H9 (cell line): ENCODE measurements at regions not wholly inside any gene's neighbourhood (a gene's known extent, or its start where the extent isn't known, plus 50 kb on each side); places are given as distances from the start of the nearest gene placed in this dataset.

Experiments
- DNase-seq: peaks from one replicate; pipeline ENCODE4 v3.0.0-alpha.2; 2017
- H2AFZ ChIP-seq: one replicate; pipeline ENCODE4 v1.6.1; 2013; ENCODE audit warnings: mild to moderate bottlenecking, low read length, control low read depth, moderate library complexity
- H2AK5ac ChIP-seq: 2 replicates; pipeline ENCODE4 v1.6.1; 2013; ENCODE audit warnings: low read length, control low read depth, mixed read lengths; ENCODE audit not compliant: insufficient read length
- H2BK120ac ChIP-seq: one replicate; pipeline ENCODE4 v1.6.1; 2013; ENCODE audit warnings: low read depth, mild to moderate bottlenecking, low read length, control low read depth, inconsistent platforms; ENCODE audit not compliant: poor library complexity, severe bottlenecking
- H2BK12ac ChIP-seq: 2 replicates; pipeline ENCODE4 v1.6.1; 2013; ENCODE audit warnings: low read length, control low read depth, mixed read lengths, low read depth; ENCODE audit not compliant: insufficient read length
- H2BK15ac ChIP-seq: 2 replicates; pipeline ENCODE4 v1.6.1; 2013; ENCODE audit warnings: low read depth, low read length, control low read depth
- H2BK20ac ChIP-seq: one replicate; pipeline ENCODE4 v1.6.1; 2013; ENCODE audit warnings: low read depth, mild to moderate bottlenecking, low read length, control low read depth, inconsistent platforms; ENCODE audit not compliant: poor library complexity, severe bottlenecking
- H2BK5ac ChIP-seq: 2 replicates; pipeline ENCODE4 v1.6.1; 2013; ENCODE audit warnings: low read length, control low read depth, mixed read lengths; ENCODE audit not compliant: insufficient read length
- H3K14ac ChIP-seq: 2 replicates; pipeline ENCODE4 v1.6.1; 2013; ENCODE audit warnings: low read length, control low read depth; ENCODE audit not compliant: insufficient read depth
- H3K18ac ChIP-seq: 2 replicates; pipeline ENCODE4 v1.6.1; 2013; ENCODE audit warnings: low read depth, mild to moderate bottlenecking, mixed read lengths, low read length, control low read depth; ENCODE audit not compliant: insufficient read length
- H3K23ac ChIP-seq: 2 replicates; pipeline ENCODE4 v1.6.1; 2013; ENCODE audit warnings: low read length, control low read depth, mixed read lengths, low read depth; ENCODE audit not compliant: insufficient read length
- H3K23me2 ChIP-seq: 2 replicates; pipeline ENCODE4 v1.6.1; 2013; ENCODE audit warnings: low read depth, mild to moderate bottlenecking, mixed read lengths, low read length, control low read depth; ENCODE audit not compliant: insufficient read length, poor library complexity, severe bottlenecking
- H3K27ac ChIP-seq: 2 replicates; pipeline ENCODE4 v1.5.1; 2013; ENCODE audit warnings: low read length, control low read depth, mixed read lengths, low read depth; ENCODE audit not compliant: insufficient read length
- H3K27me3 ChIP-seq: 2 replicates; pipeline ENCODE4 v1.6.1; 2013; ENCODE audit warnings: low read length, control low read depth, inconsistent platforms; ENCODE audit not compliant: insufficient read depth
- H3K4ac ChIP-seq: 2 replicates; pipeline ENCODE4 v1.6.1; 2013; ENCODE audit warnings: low read depth, mild to moderate bottlenecking, control low read depth, inconsistent platforms, low read length, moderate library complexity
- H3K4me1 ChIP-seq: 2 replicates; pipeline ENCODE4 v1.6.1; 2013; ENCODE audit warnings: low read length, control low read depth, inconsistent platforms; ENCODE audit not compliant: insufficient read depth
- H3K4me2 ChIP-seq: 2 replicates; pipeline ENCODE4 v1.6.1; 2013; ENCODE audit warnings: low read length, control low read depth, mixed read lengths; ENCODE audit not compliant: insufficient read length, insufficient read depth
- H3K56ac ChIP-seq: 2 replicates; pipeline ENCODE4 v1.6.1; 2013; ENCODE audit warnings: low read depth, mild to moderate bottlenecking, mixed read lengths, low read length, control low read depth; ENCODE audit not compliant: insufficient read length
- H3K79me1 ChIP-seq: 2 replicates; pipeline ENCODE4 v1.6.1; 2013; ENCODE audit warnings: low read depth, mild to moderate bottlenecking, moderate library complexity, low read length, control low read depth, inconsistent platforms; ENCODE audit not compliant: insufficient read depth, poor library complexity, severe bottlenecking
- H3K79me2 ChIP-seq: 2 replicates; pipeline ENCODE4 v1.6.1; 2013; ENCODE audit warnings: low read length, control low read depth, inconsistent platforms; ENCODE audit not compliant: insufficient read depth
- H3K9ac ChIP-seq: 2 replicates; pipeline ENCODE4 v1.6.1; 2013; ENCODE audit warnings: low read length, control low read depth, mixed read lengths; ENCODE audit not compliant: insufficient read length; ENCODE audit errors: extremely low read depth
- H3K9me3 ChIP-seq: one replicate; pipeline ENCODE4 v1.6.1; 2013; ENCODE audit warnings: low read depth, low read length, inconsistent platforms; ENCODE audit not compliant: control insufficient read depth
- H3T11ph ChIP-seq: one replicate; pipeline ENCODE4 v1.6.1; 2013; ENCODE audit warnings: mild to moderate bottlenecking, low read length, control low read depth, inconsistent platforms
- H4K20me1 ChIP-seq: one replicate; pipeline ENCODE4 v1.6.1; 2013; ENCODE audit not compliant: control insufficient read depth, insufficient read length, insufficient read depth
- H4K5ac ChIP-seq: 2 replicates; pipeline ENCODE4 v1.6.1; 2013; ENCODE audit warnings: low read depth, mild to moderate bottlenecking, mixed read lengths, low read length, control low read depth; ENCODE audit not compliant: insufficient read length
- H4K8ac ChIP-seq: replicated peaks from 2 replicates; pipeline ENCODE4 v1.6.1; 2013; ENCODE audit warnings: low read length, control low read depth, mixed read lengths, low read depth; ENCODE audit not compliant: insufficient read length
- H4K91ac ChIP-seq: 2 replicates; pipeline ENCODE4 v1.6.1; 2013; ENCODE audit warnings: low read depth, mild to moderate bottlenecking, moderate library complexity, mixed read lengths, low read length, control low read depth; ENCODE audit not compliant: insufficient read length
- H3K27ac Mint-ChIP-seq, 3 experiments: 2 replicates in 2 of 3; 3 replicates in 1 of 3; pipeline ENCODE4 v1.8.0; 2020 to 2021; ENCODE audit warnings: mixed read lengths in 3 of 3, mild to moderate bottlenecking in 1 of 3, moderate library complexity in 1 of 3
- H3K27me3 Mint-ChIP-seq: 2 replicates; pipeline ENCODE4 v1.8.0; 2021; ENCODE audit warnings: low read depth, mild to moderate bottlenecking, moderate library complexity, mixed read lengths
- H3K36me3 Mint-ChIP-seq, 3 experiments: 2 replicates in 2 of 3; 3 replicates in 1 of 3; pipeline ENCODE4 v1.8.0; 2020 to 2021; ENCODE audit warnings: low read depth in 3 of 3, mixed read lengths in 3 of 3; ENCODE audit not compliant: insufficient read depth in 1 of 3
- H3K4me1 Mint-ChIP-seq, 2 experiments: 2 replicates each; pipeline ENCODE4 v1.8.0; 2020; ENCODE audit warnings: mixed read lengths in 2 of 2
- H3K4me3 Mint-ChIP-seq, 2 experiments: 2 replicates in 1 of 2; 3 replicates in 1 of 2; pipeline ENCODE4 v1.8.0; 2020 to 2021; ENCODE audit warnings: mild to moderate bottlenecking in 2 of 2, mixed read lengths in 2 of 2, moderate library complexity in 1 of 2
- H3K9me3 Mint-ChIP-seq, 2 experiments: 2 replicates in 1 of 2; 3 replicates in 1 of 2; pipeline ENCODE4 v1.8.0; 2020; ENCODE audit warnings: mild to moderate bottlenecking in 2 of 2, mixed read lengths in 2 of 2, moderate library complexity in 1 of 2
- CTCF ChIP-seq: fragments of 200-600 bp; sonication (generic); conservative IDR thresholded peaks from 3 replicates; pipeline ENCODE4 v1.8.0; 2021; ENCODE audit warnings: antibody characterized with exemption, mild to moderate bottlenecking
- WGBS: extraction: QIAGEN DNeasy Blood & Tissue Kit; methylation state at CpG from one replicate; pipeline ENCODE4 v1.1.7; 2013; ENCODE audit warnings: missing lambda C conversion rate, low lambda C conversion rate, mixed read lengths; ENCODE audit not compliant: insufficient read length; ENCODE audit errors: extremely low coverage; 5-methylcytosine and 5-hydroxymethylcytosine counted together

GRCh38 chr10:57430376-57430775, 837.3 kb downstream of the IPMK start:
- H2AFZ ChIP-seq, result no peak overlapping the region
- H2BK5ac ChIP-seq, result no peak overlapping the region
- no peak overlapping the region for H3K9ac ChIP-seq
- Mint-ChIP-seq H3K4me3 (no peak overlapping the region), H3K9me3 (no peaks in the 10 kb centered on the region; a peak in 1 of 5 replicates), H3K27me3 (no peaks in the 10 kb centered on the region), H3K36me3 (no peaks in the 10 kb centered on the region), H3K4me1 (no peaks in the 10 kb centered on the region), H3K27ac (no peak overlapping the region)
- H3K23ac ChIP-seq, result no peak overlapping the region
- H3K56ac ChIP-seq, result no peak overlapping the region
- no peaks in the 10 kb centered on the region for H3K79me2 ChIP-seq
- no peaks in the 10 kb centered on the region for H3K79me1 ChIP-seq
- H3K14ac ChIP-seq, result no peak overlapping the region
- H2BK12ac ChIP-seq, result no peak overlapping the region
- H4K8ac ChIP-seq, result no peak overlapping the region
- TF ChIP-seq CTCF, result no peak
- no peak overlapping the region for H2BK20ac ChIP-seq
- no peak overlapping the region for H3K18ac ChIP-seq
- H2BK15ac ChIP-seq, result no peak overlapping the region
- no peaks in the 10 kb centered on the region for H3K9me3 ChIP-seq
- WGBS, result no CpG with 5 or more reads among the region's 2 CpGs
- H3K27ac ChIP-seq, result no peak overlapping the region
- H3K4ac ChIP-seq, result no peak overlapping the region
- H4K5ac ChIP-seq, result no peak overlapping the region
- no peak overlapping the region for H2AK5ac ChIP-seq
- no peaks in the 10 kb centered on the region for H3K27me3 ChIP-seq
- H3K4me1 ChIP-seq, result no peaks in the 10 kb centered on the region
- H3K4me2 ChIP-seq, result no peak overlapping the region
- H4K91ac ChIP-seq, result no peak overlapping the region
- no peaks in the 10 kb centered on the region for H3K23me2 ChIP-seq
- DNase-seq, result no peak
- no peaks in the 10 kb centered on the region for H4K20me1 ChIP-seq
- no peak overlapping the region for H3T11ph ChIP-seq
- no peak overlapping the region for H2BK120ac ChIP-seq
